GM06990 (cell line): ENCODE measurements at regions not wholly inside any gene's neighbourhood (a gene's known extent, or its start where the extent isn't known, plus 50 kb on each side); places are given as distances from the start of the nearest gene placed in this dataset.

Source experiments
- DNase-seq: peaks from one replicate; pipeline ENCODE4 v3.0.0-alpha.2; 2011; ENCODE audit not compliant: insufficient read length; ENCODE audit errors: extremely low read depth
- H3K27me3 ChIP-seq: replicated peaks from 2 replicates; pipeline ENCODE4 v1.6.0; 2011; ENCODE audit warnings: low read length; ENCODE audit not compliant: control insufficient read depth, insufficient read depth
- H3K36me3 ChIP-seq: 2 replicates; pipeline ENCODE4 v1.5.1; 2011; ENCODE audit warnings: low read length; ENCODE audit not compliant: control insufficient read depth, insufficient read depth
- H3K4me3 ChIP-seq: replicated peaks from 2 replicates; pipeline ENCODE4 v1.5.1; 2011; ENCODE audit warnings: low read depth, mild to moderate bottlenecking, control low read depth, low read length
- CTCF ChIP-seq: IDR thresholded peaks from 2 replicates; pipeline ENCODE4 v1.5.1; 2011; ENCODE audit warnings: low read length, control low read depth, mild to moderate bottlenecking, inconsistent platforms; ENCODE audit not compliant: insufficient read depth, poor library complexity, severe bottlenecking

DNA sequence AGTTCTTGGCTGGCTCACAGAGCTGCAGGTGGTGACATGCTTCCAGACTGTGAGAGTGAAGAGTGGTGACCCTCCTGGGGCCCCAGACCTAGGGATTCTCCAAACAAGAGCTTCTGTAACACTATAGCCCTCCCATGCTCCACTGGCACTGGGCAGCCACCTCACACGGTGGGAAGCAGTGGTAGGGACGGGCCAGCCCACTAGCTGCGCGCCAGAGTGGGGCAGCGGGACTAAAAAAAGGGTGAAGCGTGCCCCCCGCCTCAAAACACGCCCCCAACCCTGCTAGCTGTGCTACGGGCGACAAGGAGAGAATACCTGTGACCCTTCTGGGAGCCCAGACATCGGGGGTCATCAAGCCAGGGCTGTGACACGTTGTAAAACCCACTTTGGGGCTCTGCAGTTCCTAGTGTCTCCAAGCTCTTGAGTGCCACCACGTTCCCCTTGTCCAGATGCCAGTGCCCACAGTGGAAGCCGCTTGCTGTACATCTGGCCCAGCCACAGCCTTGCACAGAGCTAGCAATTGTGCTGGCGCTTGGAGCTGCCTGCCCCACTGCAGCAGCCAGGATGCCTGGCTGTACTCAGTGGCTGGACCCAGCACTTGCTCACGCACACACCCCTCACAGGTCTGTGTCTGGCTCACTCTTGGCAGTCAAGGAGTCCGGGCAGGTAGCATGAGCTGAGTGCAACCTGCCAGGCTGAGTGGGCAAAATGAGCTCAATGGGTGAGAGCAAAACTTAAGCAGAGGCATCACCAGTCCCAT is 100.0 kb downstream of the DCAF12L2 start:
- no peaks in the 10 kb centered on the region for H3K27me3 ChIP-seq
- H3K4me3 ChIP-seq, result no peak overlapping the region
- no peak for TF ChIP-seq CTCF
- H3K36me3 ChIP-seq, result no peaks in the 10 kb centered on the region
- DNase-seq, result no peak
